SK-N-SH (cell line): ENCODE measurements at regions not wholly inside any gene's neighbourhood (a gene's known extent, or its start where the extent isn't known, plus 50 kb on each side); places are given as distances from the start of the nearest gene placed in this dataset.

ENCODE experiments used
- CTCF ChIA-PET: fragments of 300-600, 350-600 bp; formaldehyde crosslinking; extraction: SDS; loops from one replicate; lab custom pipeline; 2021; lab: Yijun Ruan, JAX
- POLR2A ChIA-PET: fragments of 350-600 bp; sonication (Branson Sonifier 250); formaldehyde crosslinking; extraction: SDS; loops from one replicate; lab custom pipeline; 2020; ENCODE audit warnings: antibody characterized with exemption, inconsistent platforms; lab: Yijun Ruan, JAX
- DNase-seq: peaks from one replicate; pipeline ENCODE4 v3.0.0; 2012
- H2AFZ ChIP-seq: fragments of 200-600 bp; sonication (generic); 2 replicates; pipeline ENCODE4 v1.8.1; 2016; ENCODE audit warnings: antibody characterized with exemption, mild to moderate bottlenecking, low read depth
- H3F3A ChIP-seq: fragments of 200-600 bp; sonication (generic); replicated peaks from 2 replicates; pipeline ENCODE3; 2016; ENCODE audit warnings: antibody characterized with exemption, mild to moderate bottlenecking; ENCODE audit not compliant: insufficient read depth
- H3K27ac ChIP-seq, 2 experiments: fragments of 200-500 bp in 1 of 2; fragments of 200-600 bp in 1 of 2; sonication (Bioruptor generic) in 1 of 2; sonication (generic), shearing (Covaris generic) in 1 of 2; 2 replicates each; pipeline versions ENCODE4 v1.5.1 to v1.6.1; 2014 to 2016; ENCODE audit warnings: low read depth in 2 of 2, inconsistent platforms in 1 of 2, low read length in 1 of 2, mild to moderate bottlenecking in 1 of 2, mixed read lengths in 1 of 2
- H3K27me3 ChIP-seq: fragments of 200-600 bp; sonication (generic), shearing (Covaris generic); 2 replicates; pipeline ENCODE4 v1.6.1; 2016; ENCODE audit warnings: mixed run types; ENCODE audit not compliant: insufficient read depth
- H3K36me3 ChIP-seq, 2 experiments: fragments of 200-500 bp in 1 of 2; fragments of 200-600 bp in 1 of 2; sonication (Bioruptor generic) in 1 of 2; sonication (generic) in 1 of 2; replicated peaks in 1 of 2; 2 replicates each; pipeline versions ENCODE3 to v1.5.1; 2014 to 2016; ENCODE audit warnings: low read length in 1 of 2, mild to moderate bottlenecking in 1 of 2; ENCODE audit not compliant: insufficient read depth in 2 of 2, control insufficient read depth in 1 of 2
- H3K4me1 ChIP-seq, 2 experiments: fragments of 200-500 bp in 1 of 2; fragments of 200-600 bp in 1 of 2; sonication (Bioruptor generic) in 1 of 2; sonication (generic), shearing (Covaris generic) in 1 of 2; 2 replicates each; pipeline versions ENCODE4 v1.5.1 to v1.6.1; 2014 to 2016; ENCODE audit warnings: low read depth in 1 of 2, low read length in 1 of 2, mixed run types in 1 of 2; ENCODE audit not compliant: insufficient read depth in 2 of 2, control insufficient read depth in 1 of 2
- H3K4me2 ChIP-seq: fragments of 200-600 bp; sonication (generic), shearing (Covaris generic); 2 replicates; pipeline ENCODE4 v1.6.1; 2017; ENCODE audit warnings: mixed run types
- H3K4me3 ChIP-seq, 2 experiments: fragments of 200-500 bp in 1 of 2; fragments of 200-600 bp in 1 of 2; sonication (Bioruptor generic) in 1 of 2; sonication (generic), shearing (Covaris generic) in 1 of 2; 2 replicates each; pipeline versions ENCODE4 v1.5.1 to v1.8.1; 2014 to 2016; ENCODE audit warnings: low read depth in 2 of 2, inconsistent platforms in 1 of 2, low read length in 1 of 2, mild to moderate bottlenecking in 1 of 2, mixed read lengths in 1 of 2, moderate library complexity in 1 of 2
- H3K79me2 ChIP-seq: fragments of 200-600 bp; sonication (generic); 2 replicates; pipeline ENCODE4 v1.8.1; 2017; ENCODE audit warnings: mild to moderate bottlenecking; ENCODE audit not compliant: insufficient read depth
- H3K9ac ChIP-seq: fragments of 200-600 bp; sonication (generic); 2 replicates; pipeline ENCODE4 v1.6.1; 2017; ENCODE audit warnings: mixed run types
- H3K9me2 ChIP-seq: fragments of 200-600 bp; sonication (generic); 2 replicates; pipeline ENCODE4 v1.6.1; 2017; ENCODE audit warnings: mixed run types
- H3K9me3 ChIP-seq: fragments of 200-600 bp; sonication (generic); 2 replicates; pipeline ENCODE4 v1.6.1; 2017; ENCODE audit warnings: mixed run types, mild to moderate bottlenecking, moderate library complexity
- H4K20me1 ChIP-seq: fragments of 200-600 bp; sonication (generic); 2 replicates; pipeline ENCODE4 v1.6.1; 2017; ENCODE audit warnings: mild to moderate bottlenecking, mixed run types; ENCODE audit not compliant: insufficient read depth
- CHD2 ChIP-seq: fragments of 150-350 bp; IDR thresholded peaks from 2 replicates; pipeline ENCODE4 v1.6.1; 2018; ENCODE audit warnings: low read length; ENCODE audit not compliant: partially characterized antibody
- CTCF ChIP-seq: fragments of 200-600 bp; sonication (generic); IDR thresholded peaks from 2 replicates; pipeline ENCODE4 v1.6.1; 2017; ENCODE audit warnings: antibody characterized with exemption, mild to moderate bottlenecking, moderate library complexity
- EP300 ChIP-seq, 2 experiments: IDR thresholded peaks; 2 replicates each; pipeline versions ENCODE4 v1.4.0 to v1.6.1; 2012; ENCODE audit warnings: borderline replicate concordance in 1 of 2, low read depth in 1 of 2, low read length in 1 of 2
- EZH2phosphoT487 ChIP-seq: fragments of 200-600 bp; sonication (generic); IDR thresholded peaks from 2 replicates; pipeline ENCODE4 v1.6.1; 2017; ENCODE audit warnings: low read depth, mixed run types, mild to moderate bottlenecking, antibody characterized with exemption, moderate library complexity, borderline replicate concordance
- FOSL2 ChIP-seq: IDR thresholded peaks from 2 replicates; pipeline ENCODE4 v1.4.0; 2012; ENCODE audit warnings: low read depth, mild to moderate bottlenecking, moderate library complexity, borderline replicate concordance
- FOXJ3 ChIP-seq: sonication (generic); formaldehyde crosslinking; IDR thresholded peaks from 2 replicates; pipeline ENCODE4 v1.5.1; 2020; ENCODE audit warnings: mild to moderate bottlenecking, missing genetic modification reagents
- GABPA ChIP-seq: IDR thresholded peaks from 2 replicates; pipeline ENCODE4 v1.4.0; 2012; ENCODE audit warnings: low read depth, mild to moderate bottlenecking
- GATA2 ChIP-seq: sonication (generic); formaldehyde crosslinking; IDR thresholded peaks from 2 replicates; pipeline ENCODE4 v1.5.0; 2020; ENCODE audit warnings: mild to moderate bottlenecking, missing genetic modification reagents
- JUND ChIP-seq: IDR thresholded peaks from 2 replicates; pipeline ENCODE4 v1.4.0; 2012
- MEF2A ChIP-seq: IDR thresholded peaks from 2 replicates; pipeline ENCODE4 v1.4.0; 2012; ENCODE audit warnings: low read depth, borderline replicate concordance
- NRF1 ChIP-seq: IDR thresholded peaks from 2 replicates; pipeline ENCODE4 v1.6.1; 2012; ENCODE audit warnings: low read depth, mild to moderate bottlenecking, low read length
- POLR2AphosphoS5 ChIP-seq: IDR thresholded peaks from 2 replicates; pipeline ENCODE4 v1.6.1; 2012; ENCODE audit warnings: low read depth, low read length
- RAD21 ChIP-seq: IDR thresholded peaks from 2 replicates; pipeline ENCODE4 v1.6.1; 2012; ENCODE audit warnings: mild to moderate bottlenecking, low read length
- RCOR1 ChIP-seq: fragments of 150-350 bp; IDR thresholded peaks from 2 replicates; pipeline ENCODE4 v1.6.1; 2017; ENCODE audit warnings: antibody characterized with exemption, low read length
- SIN3A ChIP-seq: IDR thresholded peaks from 2 replicates; pipeline ENCODE4 v1.6.1; 2012; ENCODE audit warnings: low read depth, mild to moderate bottlenecking, low read length, moderate library complexity, borderline replicate concordance
- SMC3 ChIP-seq: IDR thresholded peaks from 2 replicates; pipeline ENCODE4 v1.6.1; 2012; ENCODE audit warnings: low read depth, low read length, improper control_type of control experiment
- TCF12 ChIP-seq: IDR thresholded peaks from 2 replicates; pipeline ENCODE4 v1.4.0; 2012
- TEAD4 ChIP-seq: IDR thresholded peaks from 2 replicates; pipeline ENCODE4 v1.4.0; 2012; ENCODE audit warnings: mild to moderate bottlenecking, borderline replicate concordance; ENCODE audit not compliant: insufficient read depth
- USF2 ChIP-seq: fragments of 150-350 bp; IDR thresholded peaks from 2 replicates; pipeline ENCODE4 v1.6.1; 2017; ENCODE audit warnings: antibody characterized with exemption, low read length, low read depth, borderline replicate concordance
- YY1 ChIP-seq: IDR thresholded peaks from 2 replicates; pipeline ENCODE4 v1.4.0; 2012; ENCODE audit warnings: low read depth, mild to moderate bottlenecking
- ZBTB33 ChIP-seq: IDR thresholded peaks from 2 replicates; pipeline ENCODE4 v1.4.0; 2012; ENCODE audit warnings: low read depth, borderline replicate concordance
- WGBS: methylation state at CpG from one replicate; pipeline ENCODE4 v1.1.6; 2017; ENCODE audit warnings: low lambda C conversion rate; 5-methylcytosine and 5-hydroxymethylcytosine counted together

GRCh38 chr22:27032091-27032761 lies 374.8 kb downstream of the MIAT start:
- Histone ChIP-seq H3F3A (no peaks in the 10 kb centered on the region), H3K9ac (no peak overlapping the region), H4K20me1 (no peaks in the 10 kb centered on the region), H2AFZ (no peak overlapping the region), H3K27me3 (peaks cover 25% of the 10 kb centered on the region), H3K79me2 (no peaks in the 10 kb centered on the region), H3K4me3 (peak overlapping the region in 1 of 2 experiments; percentile 16; a peak in 1 of 4 replicates), H3K4me2 (no peak overlapping the region; the same call in 1 of the 2 replicates), H3K27ac (peak overlapping the region in 1 of 2 experiments; percentile 75; a peak in 2 of 4 replicates), H3K9me3 (no peaks in the 10 kb centered on the region), H3K4me1 (peaks cover 0 to 13% of the 10 kb centered on the region in 2 experiments; a peak in 2 of 4 replicates), H3K9me2 (no peaks in the 10 kb centered on the region), H3K36me3 (no peaks in the 10 kb centered on the region)
- WGBS = 71% methylated on average over 5 of the region's 29 CpGs
- ChIA-PET CTCF (interaction anchor here (0.8 to 1.9 kb wide), 12 partner anchors 9 to 977 kb away, joined by 3 to 6 read pairs (median 4); no protein-coding TSS in a partner anchor), POLR2A (no interaction called here)
- peak; percentile 85 for DNase-seq
- TF ChIP-seq GATA2 (0 out of 2 replicates have a peak, but pooled peaks have one; percentile 26), RAD21 (peak; percentile 63), RCOR1 (no peak), CHD2 (peak; percentile 32), CTCF (peak; percentile 48), FOSL2 (no peak), FOXJ3 (CRISPR knock-in tag) (no peak), SMC3 (peak; percentile 55), EZH2phosphoT487 (no peak), NRF1 (no peak)

GRCh38 chr22:27041745-27042310 lies 384.4 kb downstream of the MIAT start:
- CTCF ChIA-PET = interaction anchor here (0.5 kb wide), 1 partner anchor 256 kb away, joined by 3 read pairs; no protein-coding TSS in a partner anchor
- WGBS = 74% methylated on average over 14 of the region's 14 CpGs
- TF ChIP-seq USF2 (no peak), SIN3A (no peak), GABPA (no peak), ZBTB33 (no peak), GATA2 (no peak), TEAD4 (no peak), JUND (no peak), EP300 (IDR thresholded peaks at IDR 0.05; ENCODE audit: borderline replicate concordance in 1 of 2, low read depth in 1 of 2, low read length in 1 of 2) (no peak), MEF2A (no peak), SMC3 (no peak), TCF12 (no peak), POLR2AphosphoS5 (no peak), YY1 (no peak), FOXJ3 (CRISPR knock-in tag) (no peak)

More at GRCh38 chr22:27041745-27042310, 384.4 kb downstream of the MIAT start:
- no peaks in the 10 kb centered on the region for H3K9me2 ChIP-seq
- H3K27ac ChIP-seq = no peak overlapping the region
- H3K4me1 ChIP-seq = peaks cover 0 to 7% of the 10 kb centered on the region in 2 experiments; a peak in 2 of 4 replicates
- no peaks in the 10 kb centered on the region for H4K20me1 ChIP-seq
- peaks cover 4% of the 10 kb centered on the region for H3F3A ChIP-seq
- peaks cover 3% of the 10 kb centered on the region; the same call in 1 of the 2 replicates for H3K27me3 ChIP-seq
- H3K4me3 ChIP-seq = no peak overlapping the region
- no peaks in the 10 kb centered on the region for H3K79me2 ChIP-seq
- H2AFZ ChIP-seq = no peak overlapping the region
- no peaks in the 10 kb centered on the region for H3K9me3 ChIP-seq
- POLR2A ChIA-PET = no interaction called here
- no peak overlapping the region for H3K4me2 ChIP-seq
- H3K36me3 ChIP-seq = no peaks in the 10 kb centered on the region
- no peak overlapping the region for H3K9ac ChIP-seq
- no peak for DNase-seq
